VCaP (cell line): ENCODE measurements at regions not wholly inside any gene's neighbourhood (a gene's known extent, or its start where the extent isn't known, plus 50 kb on each side); places are given as distances from the start of the nearest gene placed in this dataset.

ENCODE experiments used
- H3K27ac ChIP-seq: fragments of 450-650 bp; 2 replicates; pipeline ENCODE4 v1.5.1; 2017
- CTCF ChIP-seq: fragments of 450-650 bp; conservative IDR thresholded peaks from 2 replicates; pipeline ENCODE4 v1.5.1; 2017; ENCODE audit warnings: mild to moderate bottlenecking, moderate library complexity

GRCh38 chr4:34891892-34892291, 1352.4 kb downstream of the ARAP2 start:
- TF ChIP-seq CTCF: no peak
- no peak overlapping the region for H3K27ac ChIP-seq

GRCh38 chr4:34893382-34893781, 1350.9 kb downstream of the ARAP2 start:
- no peak overlapping the region for H3K27ac ChIP-seq
- no peak for TF ChIP-seq CTCF

- TF ChIP-seq CTCF: no peak
- no peak overlapping the region for H3K27ac ChIP-seq
Measured at GRCh38 chr4:34920032-34920431, 1324.3 kb downstream of the ARAP2 start.

GRCh38 chr4:34921391-34921790, 1322.9 kb downstream of the ARAP2 start:
- TF ChIP-seq CTCF: no peak
- no peak overlapping the region for H3K27ac ChIP-seq

- no peak for TF ChIP-seq CTCF
- peak overlapping the region; percentile 39 for H3K27ac ChIP-seq
Measured at GRCh38 chr4:34922325-34922724, 1322.0 kb downstream of the ARAP2 start.

GRCh38 chr4:34932591-34932990, 1311.7 kb downstream of the ARAP2 start:
- no peak overlapping the region for H3K27ac ChIP-seq
- no peak for TF ChIP-seq CTCF

GRCh38 chr4:34935739-34936138, 1308.6 kb downstream of the ARAP2 start:
- TF ChIP-seq CTCF: no peak
- H3K27ac ChIP-seq: no peak overlapping the region

GRCh38 chr4:34939073-34939472, 1305.2 kb downstream of the ARAP2 start:
- no peak for TF ChIP-seq CTCF
- no peak overlapping the region for H3K27ac ChIP-seq
